ENCODE measurements at regions not wholly inside any gene's neighbourhood (a gene's known extent, or its start where the extent isn't known, plus 50 kb on each side); places are given as distances from the start of the nearest gene placed in this dataset.

DNA sequence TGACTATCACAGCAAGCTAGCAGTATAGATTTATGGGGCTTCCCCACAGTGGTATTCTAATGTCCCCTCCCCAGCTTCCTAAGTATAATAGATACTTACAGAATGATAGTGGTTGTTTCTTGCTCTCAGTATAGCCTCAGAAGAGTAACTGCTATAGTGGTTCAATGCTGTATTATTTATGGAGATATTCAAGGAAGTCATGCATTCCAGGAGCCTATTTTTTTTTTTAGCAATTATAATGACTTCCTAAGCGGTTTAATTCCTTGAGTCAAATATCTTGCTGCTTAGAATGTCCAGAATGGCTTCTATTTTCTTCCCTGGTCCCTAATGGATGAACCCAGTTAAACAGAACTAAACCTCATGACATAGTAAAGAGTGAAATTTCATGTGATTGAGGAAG, 451.5 kb upstream of the SEMA3D start:
- Histone ChIP-seq H3K4me3 (no peak overlapping the region), H3K9me3 (no peaks in the 10 kb centered on the region), H3K36me3 (ENCODE audit: low read depth) (no peaks in the 10 kb centered on the region), H3K4me1 (ENCODE audit: low read depth) (no peaks in the 10 kb centered on the region)
- intact Hi-C loops (cut with DNase I, micrococcal nuclease) = no loop called here
- TF ChIP-seq, protein P1, sequence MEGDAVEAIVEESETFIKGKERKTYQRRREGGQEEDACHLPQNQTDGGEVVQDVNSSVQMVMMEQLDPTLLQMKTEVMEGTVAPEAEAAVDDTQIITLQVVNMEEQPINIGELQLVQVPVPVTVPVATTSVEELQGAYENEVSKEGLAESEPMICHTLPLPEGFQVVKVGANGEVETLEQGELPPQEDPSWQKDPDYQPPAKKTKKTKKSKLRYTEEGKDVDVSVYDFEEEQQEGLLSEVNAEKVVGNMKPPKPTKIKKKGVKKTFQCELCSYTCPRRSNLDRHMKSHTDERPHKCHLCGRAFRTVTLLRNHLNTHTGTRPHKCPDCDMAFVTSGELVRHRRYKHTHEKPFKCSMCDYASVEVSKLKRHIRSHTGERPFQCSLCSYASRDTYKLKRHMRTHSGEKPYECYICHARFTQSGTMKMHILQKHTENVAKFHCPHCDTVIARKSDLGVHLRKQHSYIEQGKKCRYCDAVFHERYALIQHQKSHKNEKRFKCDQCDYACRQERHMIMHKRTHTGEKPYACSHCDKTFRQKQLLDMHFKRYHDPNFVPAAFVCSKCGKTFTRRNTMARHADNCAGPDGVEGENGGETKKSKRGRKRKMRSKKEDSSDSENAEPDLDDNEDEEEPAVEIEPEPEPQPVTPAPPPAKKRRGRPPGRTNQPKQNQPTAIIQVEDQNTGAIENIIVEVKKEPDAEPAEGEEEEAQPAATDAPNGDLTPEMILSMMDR (IDR thresholded peaks at IDR 0.05) = no peak
- DNase-seq (no peak), ATAC-seq (no peak)

DNA sequence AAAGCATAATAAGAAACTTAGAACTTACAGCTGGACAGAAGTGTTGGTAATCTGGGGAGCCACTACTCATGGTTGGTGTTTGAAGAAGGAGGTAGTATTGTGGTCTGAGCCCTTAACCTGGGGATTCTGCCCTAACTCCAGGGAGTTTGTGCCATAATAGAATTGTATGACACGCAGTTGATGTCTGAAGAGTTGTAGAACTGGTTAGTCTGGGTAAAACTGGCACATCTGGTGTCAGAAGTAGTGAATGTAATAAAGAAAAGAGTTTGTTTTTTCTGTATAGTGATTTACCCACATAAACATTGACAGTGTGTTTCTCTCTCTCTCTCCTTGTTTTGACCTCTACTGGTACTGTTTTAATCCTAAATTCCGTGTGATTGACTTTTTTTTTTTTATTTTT, 448.1 kb upstream of the SEMA3D start:
- ATAC-seq (no peak), DNase-seq (no peak)
- Histone ChIP-seq H3K4me1 (ENCODE audit: low read depth) (no peaks in the 10 kb centered on the region), H3K36me3 (ENCODE audit: low read depth) (no peaks in the 10 kb centered on the region), H3K9me3 (no peaks in the 10 kb centered on the region), H3K4me3 (no peak overlapping the region)
- intact Hi-C loops (cut with DNase I, micrococcal nuclease) = no loop called here
- TF ChIP-seq, protein P1 (IDR thresholded peaks at IDR 0.05) = no peak

DNA sequence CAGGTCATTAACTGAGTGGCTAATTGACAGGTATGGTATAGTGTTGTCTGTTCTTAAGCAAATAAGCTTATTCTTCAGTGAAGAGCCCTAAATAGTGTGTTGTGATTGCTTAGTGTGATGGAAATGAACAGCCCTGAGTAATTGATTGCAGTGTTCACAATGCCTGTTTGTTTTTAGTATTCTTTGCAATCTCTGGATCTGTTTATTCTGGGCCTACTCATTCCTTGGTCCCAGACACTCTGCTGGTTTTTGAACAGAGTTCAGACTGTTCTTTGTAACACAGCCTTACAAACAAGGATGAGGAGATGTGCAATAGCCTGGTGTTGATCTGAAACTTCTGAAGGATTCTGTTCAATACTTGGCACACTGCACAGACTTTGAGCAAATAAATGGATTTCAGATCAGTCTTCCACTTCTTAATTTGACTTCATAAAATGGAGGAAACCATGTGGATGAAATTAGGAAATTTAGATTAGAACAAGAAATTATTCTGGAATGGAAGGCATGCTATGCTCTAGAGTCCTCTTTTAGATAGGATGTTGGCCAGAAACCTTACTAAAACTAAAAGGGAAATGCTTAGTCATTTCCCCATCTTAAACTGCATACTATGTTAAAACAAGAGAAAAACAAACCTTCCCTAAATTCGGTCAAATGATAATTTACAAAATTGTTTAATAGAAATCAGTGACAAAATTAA, 444.2 kb upstream of the SEMA3D start:
- Histone ChIP-seq H3K4me3 (no peak overlapping the region), H3K9me3 (no peaks in the 10 kb centered on the region), H3K36me3 (ENCODE audit: low read depth) (no peaks in the 10 kb centered on the region), H3K4me1 (ENCODE audit: low read depth) (no peaks in the 10 kb centered on the region)
- ATAC-seq = no peak
- TF ChIP-seq, protein P1 (IDR thresholded peaks at IDR 0.05) = no peak
- DNase-seq = no peak
- intact Hi-C loops (cut with DNase I, micrococcal nuclease) = no loop called here

DNA sequence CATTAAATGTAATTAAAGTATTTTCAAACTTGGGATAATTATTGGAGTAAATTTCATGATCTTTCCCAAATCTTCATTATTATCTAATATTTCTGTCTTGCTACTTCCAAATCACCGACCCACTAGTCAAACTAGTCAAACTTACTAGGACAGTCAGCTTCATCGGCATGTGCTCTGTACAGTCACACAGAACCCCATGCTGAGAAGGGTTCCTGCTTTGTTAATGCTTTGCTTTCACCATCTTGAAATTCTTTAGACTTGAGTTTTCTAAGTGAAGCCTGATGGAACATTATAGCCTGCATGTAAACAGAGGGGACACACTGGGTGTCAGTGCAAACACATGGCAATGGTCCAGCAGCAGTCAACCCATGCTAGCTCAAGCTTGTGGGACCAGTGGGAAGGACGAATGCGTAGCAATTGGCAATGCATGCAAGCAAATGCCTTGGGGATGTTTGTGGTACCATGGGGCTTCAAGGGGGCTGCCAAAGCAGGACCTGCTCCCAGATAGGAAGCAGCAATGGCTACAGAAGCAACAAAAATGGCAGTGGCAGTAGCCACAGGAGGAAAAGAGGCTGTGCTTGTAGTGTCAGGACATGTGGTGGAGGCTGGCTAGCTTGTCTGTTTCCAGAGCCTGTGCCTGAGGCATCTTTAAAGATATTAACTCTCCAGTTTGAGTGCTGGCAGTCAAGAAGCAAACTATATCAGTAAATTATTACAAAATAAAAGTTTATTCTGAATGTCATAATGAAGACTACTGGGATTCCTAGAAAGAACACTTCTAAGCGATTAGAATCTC, 441.1 kb upstream of the SEMA3D start:
- H3K9me3 ChIP-seq = no peaks in the 10 kb centered on the region
- intact Hi-C loops (cut with DNase I, micrococcal nuclease) = no loop called here
- no peaks in the 10 kb centered on the region for H3K36me3 ChIP-seq (ENCODE audit: low read depth)
- DNase-seq (no peak), ATAC-seq (no peak)
- H3K4me3 ChIP-seq = no peak overlapping the region
- TF ChIP-seq, protein P1 (IDR thresholded peaks at IDR 0.05) = no peak
- no peaks in the 10 kb centered on the region for H3K4me1 ChIP-seq (ENCODE audit: low read depth)

DNA sequence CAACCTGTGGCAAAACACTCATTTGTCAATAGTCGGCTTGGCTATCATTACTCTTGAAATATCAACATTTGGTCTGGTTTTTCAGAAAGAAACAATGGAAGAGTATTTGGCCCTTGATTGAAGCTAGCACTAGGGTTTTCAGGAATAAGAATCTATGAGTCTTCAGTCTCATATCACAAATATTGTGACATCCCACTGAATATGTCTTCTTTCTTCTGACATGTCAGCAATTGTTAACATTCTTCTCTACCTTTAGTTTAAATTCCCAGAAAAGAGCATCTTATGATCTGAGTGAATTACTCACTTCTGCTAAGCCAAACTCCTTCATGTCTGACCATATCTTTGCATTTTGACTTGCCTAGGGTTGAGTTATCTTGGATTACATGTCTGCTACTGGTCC, 435.2 kb upstream of the SEMA3D start:
- no peak for DNase-seq
- intact Hi-C loops (cut with DNase I, micrococcal nuclease) = no loop called here
- Histone ChIP-seq H3K36me3 (ENCODE audit: low read depth) (no peaks in the 10 kb centered on the region), H3K4me3 (no peak overlapping the region), H3K4me1 (ENCODE audit: low read depth) (no peaks in the 10 kb centered on the region), H3K9me3 (no peaks in the 10 kb centered on the region)
- ATAC-seq = no peak
- TF ChIP-seq, protein P1 (IDR thresholded peaks at IDR 0.05) = no peak
